GM18867 (cell line): ENCODE measurements at regions not wholly inside any gene's neighbourhood (a gene's known extent, or its start where the extent isn't known, plus 50 kb on each side); places are given as distances from the start of the nearest gene placed in this dataset.
"Not testable (repeated sequence)": the region's sequence is repeated elsewhere in the genome, so short reads cannot be mapped to it uniquely, and the experiment has no call there.

Experiments used
- ATAC-seq: cut with Tn5 transposase; IDR thresholded peaks from one replicate; pipeline ENCODE4 v1.9.1; 2021; ENCODE audit warnings: mild to moderate bottlenecking, moderate library complexity; ENCODE audit not compliant: unreplicated experiment

DNA sequence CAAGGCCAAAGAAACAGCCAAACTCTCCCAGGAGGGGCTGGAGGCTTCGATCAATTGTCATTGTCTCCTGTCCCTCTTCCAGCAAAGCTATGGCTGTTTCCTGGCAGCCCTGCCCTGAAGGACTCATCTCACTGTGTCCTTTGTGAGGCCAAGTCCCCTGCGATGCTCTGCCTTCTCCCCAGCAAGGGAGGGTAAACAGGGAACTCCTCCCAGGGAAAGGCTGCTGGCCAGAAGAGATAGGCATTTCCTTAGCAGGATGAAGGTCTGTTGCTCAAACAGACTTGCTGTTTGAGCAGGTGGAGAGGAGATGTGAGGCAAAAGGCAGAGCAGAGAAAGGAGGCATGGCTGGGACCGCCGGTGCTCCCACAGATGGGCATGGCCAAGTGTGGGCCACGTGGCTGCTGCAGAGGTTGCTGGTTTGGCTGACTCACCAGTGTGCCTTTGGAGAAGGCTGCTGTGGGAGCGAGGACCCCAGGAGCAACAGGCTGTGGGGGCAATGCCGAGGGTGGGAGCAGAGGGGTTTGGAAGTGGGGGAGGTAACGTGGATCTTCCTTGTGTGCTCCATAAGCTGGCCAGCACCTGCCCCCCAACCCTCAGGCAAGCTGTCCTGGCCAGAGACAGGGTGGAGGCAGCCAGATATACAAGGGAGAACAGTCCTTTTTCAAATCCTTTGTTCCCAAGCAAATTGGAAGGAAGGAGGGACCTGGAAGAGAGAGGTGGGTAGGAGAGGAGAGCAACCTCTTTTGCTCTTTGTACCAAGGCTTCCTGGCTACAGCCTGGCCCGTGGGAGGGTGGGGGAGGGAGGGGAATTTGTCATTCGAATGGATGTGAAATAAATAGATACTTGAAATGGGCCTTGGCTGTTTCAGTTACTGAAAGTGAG, 449.8 kb downstream of the SIPA1L2 start:
- no peak for ATAC-seq

DNA sequence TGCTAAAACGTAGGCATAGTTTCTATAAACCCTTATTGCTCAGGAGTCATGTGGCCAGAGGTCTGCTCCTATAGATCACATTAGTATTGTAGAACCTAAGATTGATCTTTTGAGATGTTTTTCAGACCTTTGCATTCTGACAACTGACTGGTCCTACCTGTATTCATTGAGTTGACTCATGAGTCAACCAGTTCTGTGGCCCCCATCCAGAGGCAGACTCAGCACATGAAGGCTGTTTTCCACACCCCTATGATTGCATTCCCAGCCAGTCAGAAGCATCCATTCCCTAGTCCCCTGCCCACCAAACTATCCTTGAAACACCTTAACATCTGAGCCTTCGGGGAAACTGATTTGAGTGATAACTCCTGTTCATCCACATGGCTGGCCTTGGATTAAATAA, 451.7 kb downstream of the SIPA1L2 start:
- no peak for ATAC-seq

GRCh38 chr1:232177438-232177837, 452.5 kb downstream of the SIPA1L2 start:
- ATAC-seq, result no peak

DNA sequence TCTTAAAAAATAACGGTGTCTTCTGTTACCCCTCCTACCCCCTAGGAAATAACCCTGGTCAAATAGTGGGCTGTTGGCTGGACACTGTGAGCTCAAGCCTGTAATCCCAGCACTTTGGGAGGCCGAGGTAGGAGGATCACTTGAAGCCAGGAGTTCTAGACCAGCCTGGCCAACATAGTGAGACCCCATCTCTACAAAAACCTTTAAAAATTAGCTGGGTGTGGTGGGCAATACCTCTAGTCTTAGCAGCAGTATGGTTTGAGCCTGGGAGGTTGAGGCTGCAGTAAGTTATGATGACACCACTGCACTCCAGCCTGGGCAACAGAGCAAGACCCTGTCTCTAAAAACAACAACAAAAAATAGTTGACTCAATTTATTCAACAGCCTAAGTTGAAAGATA, 453.7 kb downstream of the SIPA1L2 start:
- no peak for ATAC-seq

GRCh38 chr1:232174306-232174705, 455.6 kb downstream of the SIPA1L2 start:
- no peak for ATAC-seq

GRCh38 chr1:232172563-232172962, 457.4 kb downstream of the SIPA1L2 start:
- ATAC-seq, result no peak

DNA sequence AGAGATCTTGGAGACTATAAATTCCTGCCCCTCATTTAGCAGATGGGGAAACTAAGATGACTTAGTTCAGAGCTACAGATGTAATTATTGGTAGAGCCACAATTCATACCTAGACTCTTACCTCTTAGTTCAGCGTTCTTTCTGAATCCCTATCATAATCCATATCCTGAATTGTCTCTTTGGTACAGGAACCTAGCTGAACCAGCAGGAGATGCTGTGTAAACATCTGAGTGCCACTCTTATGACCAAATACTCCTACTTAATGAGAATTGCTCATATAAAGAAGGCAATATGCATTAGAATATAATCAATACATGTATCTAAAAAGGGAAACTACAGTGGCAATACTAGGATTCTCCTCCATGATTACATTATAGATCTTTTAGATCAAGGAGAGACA, 459.0 kb downstream of the SIPA1L2 start:
- no peak for ATAC-seq

DNA sequence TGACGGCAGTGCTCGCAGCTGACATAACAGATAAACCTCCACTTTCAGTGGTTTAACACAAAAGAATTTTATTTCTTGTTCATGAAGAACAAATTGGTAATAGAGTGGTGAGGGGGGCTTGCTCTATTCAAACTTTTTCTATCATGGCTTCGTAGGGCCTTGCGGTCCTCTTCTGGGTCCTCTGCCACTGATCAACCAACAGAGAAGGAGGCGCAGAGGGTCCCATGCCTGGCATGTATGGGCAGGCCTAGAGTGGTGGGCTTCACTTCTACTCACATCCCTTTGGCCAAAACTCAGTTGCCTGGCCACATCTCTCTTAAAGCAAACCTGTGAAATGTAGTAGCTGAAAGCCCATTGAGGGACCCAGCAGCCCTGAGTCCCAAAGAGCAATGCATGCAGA, 460.5 kb downstream of the SIPA1L2 start:
- ATAC-seq, result no peak

DNA sequence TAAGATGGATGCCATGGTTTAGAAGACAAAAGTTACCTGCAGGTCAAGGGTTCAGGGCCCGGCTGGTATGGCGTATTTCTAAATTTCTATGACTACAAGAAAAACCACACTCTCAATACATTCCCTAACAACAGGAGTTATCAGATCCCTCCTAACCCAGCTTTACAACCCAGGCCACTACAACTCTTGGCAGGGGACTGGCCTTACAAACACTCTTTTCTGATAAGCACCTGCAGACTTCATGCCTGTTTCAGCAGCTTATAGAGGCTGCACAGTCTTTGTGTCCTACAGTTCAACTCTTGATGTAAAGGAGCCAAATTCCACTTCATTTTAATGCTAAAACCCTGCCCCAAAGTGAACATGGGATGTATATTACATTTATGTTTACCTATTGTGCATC, 461.4 kb downstream of the SIPA1L2 start:
- no peak for ATAC-seq

DNA sequence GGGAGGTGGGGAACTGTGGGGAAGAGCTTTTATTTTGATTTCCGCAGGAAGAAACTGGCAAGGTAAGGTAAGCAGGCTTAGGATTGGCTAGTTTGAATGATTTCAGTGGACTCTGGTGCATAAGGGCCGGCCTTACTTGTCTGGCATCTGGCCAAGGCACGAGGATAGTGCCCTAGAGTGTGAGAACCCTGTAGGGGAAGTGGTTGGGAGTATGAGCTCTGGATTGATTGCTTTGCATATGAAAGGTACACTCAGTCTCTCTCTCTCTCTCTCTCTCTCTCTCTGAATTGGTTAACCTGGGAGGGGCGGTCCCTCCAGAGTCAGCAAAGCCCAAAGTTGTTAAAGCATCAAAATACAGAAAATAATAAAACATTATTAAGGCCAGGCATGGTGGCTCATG, 463.0 kb downstream of the SIPA1L2 start:
- no peak for ATAC-seq

GRCh38 chr1:232164078-232164963, 465.6 kb downstream of the SIPA1L2 start:
- no peak for ATAC-seq

GRCh38 chr1:232163533-232163932, 466.4 kb downstream of the SIPA1L2 start:
- no peak for ATAC-seq

GRCh38 chr1:232162001-232162400, 467.9 kb downstream of the SIPA1L2 start:
- ATAC-seq, result no peak

GRCh38 chr1:232158558-232158957, 471.4 kb downstream of the SIPA1L2 start:
- not testable (repeated sequence) for ATAC-seq

DNA sequence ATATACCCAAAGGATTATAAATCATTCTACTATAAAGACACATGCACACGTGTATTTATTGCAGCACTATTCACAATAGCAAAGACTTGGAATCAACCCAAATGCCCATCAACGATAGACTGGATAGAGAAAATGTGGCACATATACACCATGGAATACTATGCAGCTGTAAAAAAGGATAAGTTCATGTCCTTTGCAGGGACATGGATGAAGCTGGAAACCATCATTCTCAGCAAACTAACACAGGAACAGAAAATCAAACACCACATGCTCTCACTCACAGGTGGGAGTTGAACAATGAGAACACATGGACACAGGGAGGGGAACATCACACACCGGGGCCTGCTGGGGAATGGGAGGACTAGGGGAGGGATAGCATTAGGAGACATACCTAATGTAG, 473.9 kb downstream of the SIPA1L2 start:
- not testable (repeated sequence) for ATAC-seq

DNA sequence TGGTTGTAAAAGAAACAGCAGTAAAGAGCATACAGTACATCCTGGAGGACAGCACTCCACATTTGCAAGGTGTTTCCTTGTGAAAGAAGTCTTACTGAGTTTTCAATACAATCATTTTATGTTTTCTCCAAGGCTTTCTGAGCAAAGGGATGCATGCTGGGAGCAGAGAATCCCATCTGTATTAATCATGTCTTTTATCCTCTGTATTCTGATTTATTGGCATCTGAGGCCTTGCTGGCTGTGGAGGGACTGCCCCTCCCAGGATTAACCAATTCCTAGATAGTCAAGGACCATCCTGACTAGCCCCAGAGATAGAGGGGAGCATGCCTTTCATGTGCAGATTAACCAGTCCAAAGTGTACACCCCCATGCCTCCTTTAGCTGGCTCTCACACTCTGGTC, 476.3 kb downstream of the SIPA1L2 start:
- no peak for ATAC-seq

DNA sequence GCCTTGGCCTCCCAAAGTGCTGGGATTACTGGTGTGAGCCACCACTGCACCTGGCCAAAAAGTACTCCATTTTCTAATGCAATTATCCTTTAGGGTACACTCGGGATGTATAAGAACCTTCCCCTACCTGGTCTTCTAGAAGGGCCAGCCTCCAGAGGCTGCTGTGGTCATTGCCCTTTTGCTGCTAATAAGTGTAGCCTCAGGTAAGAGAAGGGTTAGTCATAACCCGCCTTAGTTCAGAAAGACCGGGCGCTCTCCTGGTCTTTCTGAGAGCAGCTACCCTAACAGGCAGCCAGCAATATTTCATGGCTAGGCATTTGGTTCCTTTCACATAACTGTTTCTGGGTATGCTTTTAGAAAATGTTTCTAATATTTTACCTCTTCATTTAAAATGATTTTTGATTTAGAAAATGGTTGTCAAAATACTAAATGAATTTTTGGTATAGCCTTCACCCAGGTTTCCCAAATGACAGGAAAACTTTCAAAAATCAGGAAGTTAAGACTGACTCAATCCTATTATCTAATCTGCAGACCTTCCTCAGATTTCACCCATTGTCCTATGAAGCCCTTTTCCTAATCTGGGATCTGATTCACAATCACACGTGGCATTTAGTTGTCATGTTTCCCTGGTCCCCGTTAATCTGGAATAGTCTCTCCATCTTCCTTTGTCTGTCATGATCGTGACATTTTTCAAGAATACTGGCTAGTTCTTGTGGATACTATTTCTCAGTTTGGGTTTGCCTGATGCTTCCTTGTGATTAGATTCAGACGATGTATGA, 479.0 kb downstream of the SIPA1L2 start:
- ATAC-seq, result no peak

DNA sequence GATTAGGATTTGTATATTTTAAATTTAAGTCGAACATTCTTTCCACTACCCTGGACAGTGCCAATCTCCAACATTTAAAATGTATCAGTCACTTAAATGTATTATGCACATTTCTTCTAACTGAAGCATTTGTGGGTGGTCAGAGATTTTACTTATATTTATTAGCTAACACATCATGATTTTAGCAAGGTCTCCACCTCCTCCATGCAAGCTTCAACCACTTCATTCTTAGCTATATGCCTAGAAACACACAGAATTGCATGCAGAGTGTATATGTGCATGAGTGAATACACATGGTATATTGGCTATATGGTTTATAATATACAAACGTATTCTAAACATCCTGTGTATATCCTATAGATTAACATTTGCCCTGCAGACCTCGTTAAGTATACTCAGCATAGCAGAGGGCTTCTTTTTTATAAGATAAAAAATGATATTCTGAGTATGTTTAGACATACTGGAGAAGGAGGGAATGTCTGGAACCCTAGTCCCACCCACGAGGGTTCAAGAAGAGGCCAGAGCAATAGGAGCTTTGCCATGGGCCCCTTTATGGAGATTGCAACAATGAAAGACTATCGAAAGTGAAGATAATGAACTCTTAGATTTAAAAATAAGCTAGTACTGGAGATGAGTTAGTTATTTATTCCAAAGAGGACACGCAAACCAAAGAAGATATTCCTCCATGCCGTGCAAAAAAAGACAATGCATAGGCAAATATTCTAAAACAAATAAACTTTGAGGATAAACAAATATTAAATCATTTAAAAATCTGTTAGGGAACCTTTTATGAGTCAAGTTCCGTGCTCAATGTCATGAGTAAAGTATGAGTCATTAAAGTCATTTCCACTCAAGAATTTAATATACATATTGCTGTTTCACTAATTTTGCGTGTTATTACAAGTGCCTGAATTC, 480.4 kb downstream of the SIPA1L2 start:
- no peak for ATAC-seq

- no peak for ATAC-seq
These were observed 482.7 kb downstream of the SIPA1L2 start for GRCh38 chr1:232147215-232147614.

- no peak for ATAC-seq
These were observed 483.4 kb downstream of the SIPA1L2 start for GRCh38 chr1:232146514-232146913.
